Neural progenitor cell (in vitro differentiated cells): ENCODE measurements at regions not wholly inside any gene's neighbourhood (a gene's known extent, or its start where the extent isn't known, plus 50 kb on each side); places are given as distances from the start of the nearest gene placed in this dataset.

ENCODE experiments used
- DNase-seq: peaks from one replicate; pipeline ENCODE4 v3.0.0-alpha.2; 2016; ENCODE audit warnings: low spot score
- H2AFZ ChIP-seq: fragments of 200-600 bp; sonication (generic); replicated peaks from 2 replicates; pipeline ENCODE4 v1.6.1; 2016; ENCODE audit warnings: antibody characterized with exemption
- H3F3A ChIP-seq: fragments of 200-600 bp; sonication (generic); 2 replicates; pipeline ENCODE4 v1.6.1; 2016; ENCODE audit warnings: antibody characterized with exemption, low read depth
- H3K27ac ChIP-seq: fragments of 200-600 bp; sonication (generic); 2 replicates; pipeline ENCODE4 v1.5.1; 2016; ENCODE audit warnings: mild to moderate bottlenecking
- H3K27me3 ChIP-seq: fragments of 200-600 bp; sonication (generic); 2 replicates; pipeline ENCODE4 v1.6.1; 2016; ENCODE audit warnings: mild to moderate bottlenecking, moderate library complexity
- H3K36me3 ChIP-seq: fragments of 200-600 bp; sonication (generic); 2 replicates; pipeline ENCODE4 v1.5.1; 2016
- H3K4me1 ChIP-seq: fragments of 200-600 bp; sonication (generic); 2 replicates; pipeline ENCODE4 v1.6.1; 2016; ENCODE audit warnings: mixed run types
- H3K4me2 ChIP-seq: fragments of 200-600 bp; sonication (generic); 2 replicates; pipeline ENCODE4 v1.6.1; 2016
- H3K4me3 ChIP-seq: fragments of 200-600 bp; sonication (generic); 2 replicates; pipeline ENCODE4 v1.5.1; 2016
- H3K79me2 ChIP-seq: fragments of 200-600 bp; sonication (generic); 2 replicates; pipeline ENCODE4 v1.6.1; 2016; ENCODE audit warnings: low read depth
- H3K9ac ChIP-seq: fragments of 200-600 bp; sonication (generic); 2 replicates; pipeline ENCODE4 v1.6.1; 2016
- H3K9me3 ChIP-seq: fragments of 200-600 bp; sonication (generic); 2 replicates; pipeline ENCODE4 v1.5.1; 2016; ENCODE audit warnings: low read depth
- H4K20me1 ChIP-seq: fragments of 200-600 bp; sonication (generic); 2 replicates; pipeline ENCODE4 v1.6.1; 2016; ENCODE audit warnings: low read depth
- H3K27ac Mint-ChIP-seq: 3 replicates; pipeline ENCODE4 v1.8.0; 2021; ENCODE audit warnings: mixed read lengths
- H3K27me3 Mint-ChIP-seq: 2 replicates; pipeline ENCODE4 v1.8.0; 2022; ENCODE audit warnings: low read depth, mild to moderate bottlenecking, inconsistent platforms, moderate library complexity, mixed read lengths; ENCODE audit not compliant: insufficient read depth
- H3K36me3 Mint-ChIP-seq: 3 replicates; pipeline ENCODE4 v1.8.0; 2021; ENCODE audit warnings: mixed read lengths
- H3K4me1 Mint-ChIP-seq: 3 replicates; pipeline ENCODE4 v1.8.0; 2021; ENCODE audit warnings: mixed read lengths
- H3K4me3 Mint-ChIP-seq: 3 replicates; pipeline ENCODE4 v1.8.0; 2021; ENCODE audit warnings: mild to moderate bottlenecking, moderate library complexity, mixed read lengths
- H3K9me3 Mint-ChIP-seq: 3 replicates; pipeline ENCODE4 v1.8.0; 2020; ENCODE audit warnings: mixed read lengths
- CTCF ChIP-seq: fragments of 200-600 bp; sonication (generic); IDR thresholded peaks from 2 replicates; pipeline ENCODE4 v1.5.1; 2017; ENCODE audit warnings: antibody characterized with exemption, mild to moderate bottlenecking
- EZH2 ChIP-seq: fragments of 200-600 bp; sonication (generic); IDR thresholded peaks from 2 replicates; pipeline ENCODE4 v1.6.1; 2017; ENCODE audit warnings: antibody characterized with exemption, mild to moderate bottlenecking, moderate library complexity
- EZH2phosphoT487 ChIP-seq: fragments of 200-600 bp; sonication (generic); IDR thresholded peaks from 2 replicates; pipeline ENCODE4 v1.6.1; 2017; ENCODE audit warnings: antibody characterized with exemption

DNA sequence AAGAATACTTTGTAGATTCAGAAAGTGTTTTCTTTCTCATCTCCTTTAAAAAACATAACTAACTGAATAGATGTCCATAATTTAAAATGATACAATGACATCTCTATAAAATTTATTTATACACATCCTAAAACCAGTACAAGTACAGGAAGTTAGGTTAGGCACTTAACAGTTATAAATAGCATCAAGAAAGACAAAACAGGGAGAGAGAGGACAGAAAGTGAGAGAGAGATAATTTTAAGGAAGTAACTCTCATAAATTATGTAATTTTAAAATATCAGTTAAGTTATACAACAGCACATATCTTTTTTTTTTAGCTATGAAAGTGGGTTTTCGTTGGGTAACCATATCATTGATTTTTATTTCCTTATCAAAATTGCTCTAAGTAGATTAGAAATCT, 1068.6 kb downstream of the TAF11L14 start:
- Histone ChIP-seq H3K79me2 (no peaks in the 10 kb centered on the region), H3K4me1 (no peaks in the 10 kb centered on the region)
- TF ChIP-seq EZH2 (no peak), EZH2phosphoT487 (no peak), CTCF (no peak)

GRCh38 chr5:18712936-18713485, 1078.8 kb downstream of the TAF11L14 start:
- H3K27ac ChIP-seq, result no peak overlapping the region
- no peaks in the 10 kb centered on the region for H3K36me3 Mint-ChIP-seq
- no peak overlapping the region for H3K4me3 Mint-ChIP-seq

More for the DNA sequence above, 1068.6 kb downstream of the TAF11L14 start:
- DNase-seq, result no peak
- Histone ChIP-seq H3K27me3 (no peaks in the 10 kb centered on the region), H3K27ac (no peak overlapping the region), H3K36me3 (no peaks in the 10 kb centered on the region), H3F3A (no peaks in the 10 kb centered on the region), H3K9ac (no peak overlapping the region), H3K4me3 (no peak overlapping the region), H3K9me3 (no peaks in the 10 kb centered on the region), H2AFZ (no peak overlapping the region), H4K20me1 (no peaks in the 10 kb centered on the region), H3K4me2 (no peak overlapping the region)
- Mint-ChIP-seq H3K27ac (no peak overlapping the region), H3K4me1 (peaks cover 7% of the 10 kb centered on the region), H3K4me3 (no peak overlapping the region), H3K36me3 (no peaks in the 10 kb centered on the region), H3K27me3 (no peaks in the 10 kb centered on the region), H3K9me3 (peaks cover 2% of the 10 kb centered on the region)

GRCh38 chr5:18720002-18720401, 1085.7 kb downstream of the TAF11L14 start:
- H3K27me3 Mint-ChIP-seq, result no peaks in the 10 kb centered on the region
- Histone ChIP-seq H3K4me2 (no peak overlapping the region), H3K4me3 (no peak overlapping the region), H4K20me1 (no peaks in the 10 kb centered on the region), H2AFZ (no peak overlapping the region), H3K27me3 (no peaks in the 10 kb centered on the region), H3K9me3 (no peaks in the 10 kb centered on the region), H3K4me1 (no peaks in the 10 kb centered on the region), H3K36me3 (no peaks in the 10 kb centered on the region), H3K79me2 (no peaks in the 10 kb centered on the region), H3K9ac (no peak overlapping the region), H3F3A (no peaks in the 10 kb centered on the region), H3K27ac (no peak overlapping the region)
- no peak overlapping the region for H3K27ac Mint-ChIP-seq
- TF ChIP-seq EZH2phosphoT487 (no peak), EZH2 (no peak), CTCF (no peak)
- H3K36me3 Mint-ChIP-seq, result no peaks in the 10 kb centered on the region
- no peak for DNase-seq
- no peaks in the 10 kb centered on the region for H3K9me3 Mint-ChIP-seq
- H3K4me3 Mint-ChIP-seq, result no peak overlapping the region
- no peaks in the 10 kb centered on the region for H3K4me1 Mint-ChIP-seq

More at GRCh38 chr5:18712936-18713485, 1078.8 kb downstream of the TAF11L14 start:
- Histone ChIP-seq H3K4me2 (no peak overlapping the region), H3K27me3 (no peaks in the 10 kb centered on the region), H4K20me1 (no peaks in the 10 kb centered on the region), H3K79me2 (no peaks in the 10 kb centered on the region), H3K4me3 (no peak overlapping the region), H2AFZ (no peak overlapping the region), H3K9ac (no peak overlapping the region), H3K9me3 (no peaks in the 10 kb centered on the region), H3K36me3 (no peaks in the 10 kb centered on the region), H3K4me1 (no peaks in the 10 kb centered on the region), H3F3A (no peaks in the 10 kb centered on the region)
- TF ChIP-seq EZH2 (no peak), EZH2phosphoT487 (no peak), CTCF (no peak)
- Mint-ChIP-seq H3K27ac (no peak overlapping the region), H3K4me1 (peaks cover 3% of the 10 kb centered on the region), H3K27me3 (no peaks in the 10 kb centered on the region), H3K9me3 (no peaks in the 10 kb centered on the region)
- DNase-seq, result no peak
